HL-60 (cell line): ENCODE measurements at regions not wholly inside any gene's neighbourhood (a gene's known extent, or its start where the extent isn't known, plus 50 kb on each side); places are given as distances from the start of the nearest gene placed in this dataset.

ENCODE experiments used
- DNase-seq, 2 experiments: peaks; one replicate each; pipeline ENCODE4 v3.0.0-alpha.2; 2010 to 2020; ENCODE audit warnings: low read depth in 1 of 2, low spot score in 1 of 2
- H3K27ac ChIP-seq: fragments of 250-450 bp; sonication (Bioruptor Pico); replicated peaks from 2 replicates; pipeline ENCODE4 v1.5.1; 2020; ENCODE audit warnings: mild to moderate bottlenecking, moderate library complexity
- H3K27me3 ChIP-seq: fragments of 250-450 bp; sonication (Bioruptor Pico); 2 replicates; pipeline ENCODE4 v1.5.1; 2021; ENCODE audit warnings: mild to moderate bottlenecking, moderate library complexity; ENCODE audit not compliant: insufficient read depth, poor library complexity, severe bottlenecking
- H3K4me3 ChIP-seq: replicated peaks from 2 replicates; pipeline ENCODE4 v1.5.1; 2011; ENCODE audit warnings: mild to moderate bottlenecking, control low read depth, low read length; ENCODE audit not compliant: insufficient read depth
- GABPA ChIP-seq: IDR thresholded peaks from 2 replicates; pipeline ENCODE4 v1.6.1; 2012; ENCODE audit warnings: low read depth
- POLR2AphosphoS5 ChIP-seq: IDR thresholded peaks from 2 replicates; pipeline ENCODE4 v1.6.1; 2012; ENCODE audit warnings: low read depth
- SPI1 ChIP-seq: IDR thresholded peaks from 2 replicates; pipeline ENCODE4 v1.6.1; 2012; ENCODE audit warnings: low read depth, mild to moderate bottlenecking, borderline replicate concordance
- TF ChIP-seq, protein P1 (sequence below): IDR thresholded peaks from 2 replicates; pipeline ENCODE4 v1.6.1; 2012; ENCODE audit warnings: low read depth; ENCODE audit not compliant: insufficient replicate concordance
- TF ChIP-seq, protein P2 (sequence below): IDR thresholded peaks from one replicate; pipeline ENCODE4 v1.5.1; 2011; ENCODE audit warnings: low read length, control low read depth, inconsistent platforms; ENCODE audit not compliant: insufficient read depth

DNA sequence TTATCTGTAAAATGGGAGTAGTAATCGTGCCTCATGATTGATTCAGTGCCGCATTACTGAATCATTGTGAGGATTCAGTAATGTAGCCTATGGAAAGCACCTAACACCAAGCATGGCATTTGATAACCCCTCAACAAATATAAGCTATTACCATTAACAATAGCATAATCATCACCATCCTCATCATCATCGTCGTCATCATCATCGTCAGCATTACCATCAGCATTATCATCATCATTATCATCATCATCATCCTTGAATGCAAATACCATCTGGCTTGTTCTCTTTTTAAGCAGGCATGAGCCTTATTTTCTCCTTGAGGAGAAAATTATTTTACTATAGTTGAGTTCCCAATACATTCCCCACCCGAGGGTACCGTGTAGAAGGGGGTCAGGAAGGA, 115.4 kb upstream of the PTPRG start:
- no peak overlapping the region for H3K4me3 ChIP-seq
- no peak overlapping the region for H3K27ac ChIP-seq
- DNase-seq, result no peak
- H3K27me3 ChIP-seq, result no peaks in the 10 kb centered on the region
- TF ChIP-seq, protein P1, sequence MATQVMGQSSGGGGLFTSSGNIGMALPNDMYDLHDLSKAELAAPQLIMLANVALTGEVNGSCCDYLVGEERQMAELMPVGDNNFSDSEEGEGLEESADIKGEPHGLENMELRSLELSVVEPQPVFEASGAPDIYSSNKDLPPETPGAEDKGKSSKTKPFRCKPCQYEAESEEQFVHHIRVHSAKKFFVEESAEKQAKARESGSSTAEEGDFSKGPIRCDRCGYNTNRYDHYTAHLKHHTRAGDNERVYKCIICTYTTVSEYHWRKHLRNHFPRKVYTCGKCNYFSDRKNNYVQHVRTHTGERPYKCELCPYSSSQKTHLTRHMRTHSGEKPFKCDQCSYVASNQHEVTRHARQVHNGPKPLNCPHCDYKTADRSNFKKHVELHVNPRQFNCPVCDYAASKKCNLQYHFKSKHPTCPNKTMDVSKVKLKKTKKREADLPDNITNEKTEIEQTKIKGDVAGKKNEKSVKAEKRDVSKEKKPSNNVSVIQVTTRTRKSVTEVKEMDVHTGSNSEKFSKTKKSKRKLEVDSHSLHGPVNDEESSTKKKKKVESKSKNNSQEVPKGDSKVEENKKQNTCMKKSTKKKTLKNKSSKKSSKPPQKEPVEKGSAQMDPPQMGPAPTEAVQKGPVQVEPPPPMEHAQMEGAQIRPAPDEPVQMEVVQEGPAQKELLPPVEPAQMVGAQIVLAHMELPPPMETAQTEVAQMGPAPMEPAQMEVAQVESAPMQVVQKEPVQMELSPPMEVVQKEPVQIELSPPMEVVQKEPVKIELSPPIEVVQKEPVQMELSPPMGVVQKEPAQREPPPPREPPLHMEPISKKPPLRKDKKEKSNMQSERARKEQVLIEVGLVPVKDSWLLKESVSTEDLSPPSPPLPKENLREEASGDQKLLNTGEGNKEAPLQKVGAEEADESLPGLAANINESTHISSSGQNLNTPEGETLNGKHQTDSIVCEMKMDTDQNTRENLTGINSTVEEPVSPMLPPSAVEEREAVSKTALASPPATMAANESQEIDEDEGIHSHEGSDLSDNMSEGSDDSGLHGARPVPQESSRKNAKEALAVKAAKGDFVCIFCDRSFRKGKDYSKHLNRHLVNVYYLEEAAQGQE, result no peak
- TF ChIP-seq POLR2AphosphoS5 (no peak), GABPA (no peak), SPI1 (no peak)
- TF ChIP-seq, protein P2, sequence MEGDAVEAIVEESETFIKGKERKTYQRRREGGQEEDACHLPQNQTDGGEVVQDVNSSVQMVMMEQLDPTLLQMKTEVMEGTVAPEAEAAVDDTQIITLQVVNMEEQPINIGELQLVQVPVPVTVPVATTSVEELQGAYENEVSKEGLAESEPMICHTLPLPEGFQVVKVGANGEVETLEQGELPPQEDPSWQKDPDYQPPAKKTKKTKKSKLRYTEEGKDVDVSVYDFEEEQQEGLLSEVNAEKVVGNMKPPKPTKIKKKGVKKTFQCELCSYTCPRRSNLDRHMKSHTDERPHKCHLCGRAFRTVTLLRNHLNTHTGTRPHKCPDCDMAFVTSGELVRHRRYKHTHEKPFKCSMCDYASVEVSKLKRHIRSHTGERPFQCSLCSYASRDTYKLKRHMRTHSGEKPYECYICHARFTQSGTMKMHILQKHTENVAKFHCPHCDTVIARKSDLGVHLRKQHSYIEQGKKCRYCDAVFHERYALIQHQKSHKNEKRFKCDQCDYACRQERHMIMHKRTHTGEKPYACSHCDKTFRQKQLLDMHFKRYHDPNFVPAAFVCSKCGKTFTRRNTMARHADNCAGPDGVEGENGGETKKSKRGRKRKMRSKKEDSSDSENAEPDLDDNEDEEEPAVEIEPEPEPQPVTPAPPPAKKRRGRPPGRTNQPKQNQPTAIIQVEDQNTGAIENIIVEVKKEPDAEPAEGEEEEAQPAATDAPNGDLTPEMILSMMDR, result no peak

DNA sequence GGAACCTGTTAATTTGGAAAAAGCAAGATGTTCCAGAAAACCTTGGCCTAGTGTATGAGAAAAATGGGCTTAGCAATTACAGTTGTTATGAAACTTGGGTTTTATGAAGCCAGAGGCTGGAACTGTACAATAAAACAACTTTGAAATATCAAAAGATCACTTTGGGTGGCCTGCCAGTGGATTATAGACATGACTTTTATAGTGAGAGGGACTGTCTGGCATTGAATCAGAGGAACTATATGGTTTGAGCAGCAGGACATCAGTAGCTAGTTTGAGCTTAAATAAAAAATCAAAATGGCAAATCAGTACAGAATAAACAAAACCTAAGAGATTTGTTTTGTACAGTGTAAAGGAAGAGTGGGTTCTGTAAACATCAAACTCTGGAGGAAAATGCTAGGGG, 115.0 kb upstream of the PTPRG start:
- Histone ChIP-seq H3K27me3 (no peaks in the 10 kb centered on the region), H3K4me3 (no peak overlapping the region), H3K27ac (no peak overlapping the region)
- TF ChIP-seq, protein P2, result no peak
- TF ChIP-seq GABPA (no peak), POLR2AphosphoS5 (no peak), SPI1 (no peak)
- TF ChIP-seq, protein P1, result no peak
- DNase-seq, result no peak

DNA sequence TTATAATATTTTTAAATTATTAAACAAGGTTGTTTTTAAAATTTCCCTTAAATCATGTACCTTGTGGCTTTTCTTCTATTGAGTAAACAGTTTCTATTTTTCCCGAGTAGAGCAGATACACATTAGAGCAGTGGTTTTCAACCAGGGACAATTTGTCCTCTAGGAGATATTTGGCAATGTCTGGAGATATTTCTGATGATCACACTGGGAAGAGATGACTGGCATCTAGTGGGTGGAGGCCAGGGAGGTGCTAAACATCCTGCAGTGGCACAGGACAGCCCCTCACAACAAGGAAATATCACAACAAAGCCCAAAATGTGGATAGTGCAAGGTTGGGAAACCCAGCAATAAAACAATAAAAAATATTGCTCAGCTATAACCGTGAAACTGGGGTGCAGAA, 113.0 kb upstream of the PTPRG start:
- no peaks in the 10 kb centered on the region for H3K27me3 ChIP-seq
- TF ChIP-seq SPI1 (no peak), GABPA (no peak), POLR2AphosphoS5 (no peak)
- TF ChIP-seq, protein P1, result no peak
- TF ChIP-seq, protein P2, result no peak
- no peak overlapping the region for H3K27ac ChIP-seq
- no peak overlapping the region for H3K4me3 ChIP-seq
- no peak for DNase-seq
